ENCODE measurements at regions not wholly inside any gene's neighbourhood (a gene's known extent, or its start where the extent isn't known, plus 50 kb on each side); places are given as distances from the start of the nearest gene placed in this dataset.

GRCh38 chr6:155782320-155782731 lies 326.7 kb upstream of the NOX3 start:
- ATAC-seq (ENCODE audit: low read depth) (peak; percentile 85), DNase-seq (peak; percentile 99)
- in situ Hi-C loops (cut with MboI; ENCODE audit: low sequenced_read_pairs) (no loop called here), intact Hi-C loops (cut with micrococcal nuclease) (loop anchor here (1.0 to 5.0 kb wide), 3 partner anchors 252 to 995 kb away; partner anchors contain the start of gene ARID1B), dilution Hi-C loops (cut with HindIII; ENCODE audit: low sequenced_read_pairs, unreplicated experiment) (no loop called here)
- no peaks in the 10 kb centered on the region for H3K27me3 ChIP-seq (ENCODE audit: control insufficient read depth, insufficient read depth, low read length)
- H4K8ac ChIP-seq (ENCODE audit: low read depth in 2 of 2, low read length in 2 of 2) = peak overlapping the region; percentile 93 to 97
- H3K27ac ChIP-seq (ENCODE audit: insufficient read depth, low read length) = peak overlapping the region; percentile 88
- peak overlapping the region; percentile 100 for H2BK5ac ChIP-seq (ENCODE audit: low read depth, low read length, poor library complexity, severe bottlenecking)
- peak overlapping the region; percentile 7 for H2AK9ac ChIP-seq (replicated peaks; ENCODE audit: low read depth, low read length, poor library complexity)
- peak overlapping the region; percentile 98 for H4K5ac ChIP-seq (ENCODE audit: low read depth, low read length)
- peak overlapping the region; percentile 98; the same call in 2 of the 3 replicates for H2BK15ac ChIP-seq (ENCODE audit: low read depth, low read length)
- peaks cover 18% of the 10 kb centered on the region for H3K4me1 ChIP-seq (ENCODE audit: control insufficient read depth, insufficient read depth, low read length)
- H3K36me3 ChIP-seq (ENCODE audit: control insufficient read depth, insufficient read depth, low read length) = no peaks in the 10 kb centered on the region
- H2AK5ac ChIP-seq (ENCODE audit: low read depth, low read length) = peak overlapping the region; percentile 100; the same call in 1 of the 2 replicates
- peak overlapping the region; percentile 97 for H3K23ac ChIP-seq (ENCODE audit: low read depth, low read length)
- ChIA-PET POLR2A (ENCODE audit: unreplicated experiment) (no interaction called here), CTCF (no interaction called here)
- H4K20me1 ChIP-seq (ENCODE audit: insufficient read depth, low read length) = no peaks in the 10 kb centered on the region
- TF ChIP-seq FOS (IDR thresholded peaks at IDR 0.05; ENCODE audit: low read depth, low read length) (peak; percentile 55), CHD1 (IDR thresholded peaks at IDR 0.05; ENCODE audit: low read depth, low read length) (peak; percentile 58; the same call in 1 of the 2 replicates), BHLHE40 (IDR thresholded peaks at IDR 0.05; ENCODE audit: low read depth, low read length) (no peak), RAD21 (IDR thresholded peaks at IDR 0.05; ENCODE audit: low read length) (peak; percentile 18; the same call in 1 of the 2 replicates), RFX5 (IDR thresholded peaks at IDR 0.05; ENCODE audit: low read depth, low read length) (no peak), POLR2A (IDR thresholded peaks at IDR 0.05; ENCODE audit: low read depth, low read length) (peak; percentile 75), MAZ (IDR thresholded peaks at IDR 0.05; ENCODE audit: borderline replicate concordance, low read depth, low read length) (no peak), NFE2L2 (IDR thresholded peaks at IDR 0.05; ENCODE audit: low read depth, low read length) (peak; percentile 62), ELK1 (IDR thresholded peaks at IDR 0.05; ENCODE audit: borderline replicate concordance, low read depth, low read length) (no peak), SMC3 (IDR thresholded peaks at IDR 0.05; ENCODE audit: low read depth, low read length) (no peak; the same call in 1 of the 2 replicates), MXI1 (IDR thresholded peaks at IDR 0.05; ENCODE audit: borderline replicate concordance, low read depth, low read length) (no peak), MAFK (IDR thresholded peaks at IDR 0.05; ENCODE audit: low read depth, low read length) (peak; percentile 82)
- H3K9me3 ChIP-seq (ENCODE audit: control insufficient read depth, insufficient read depth, low read length) = no peaks in the 10 kb centered on the region
- H2BK120ac ChIP-seq (ENCODE audit: low read depth, low read length) = peak overlapping the region; percentile 98
- BruUV-seq (replicated peaks) = no TSS peak
- no peak overlapping the region for H3K4me3 ChIP-seq (ENCODE audit: insufficient read depth, low read depth, low read length)
- H3K18ac ChIP-seq (ENCODE audit: low read depth, low read length) = peak overlapping the region; percentile 100
- peak overlapping the region; percentile 98 for H2BK20ac ChIP-seq (ENCODE audit: low read depth, low read length)
- H3K4me2 ChIP-seq (ENCODE audit: low read depth, low read length) = peak overlapping the region; percentile 88
- H3K9ac ChIP-seq (ENCODE audit: low read depth, low read length) = peak overlapping the region; percentile 89
- H3K4ac ChIP-seq (ENCODE audit: low read depth, low read length) = peak overlapping the region; percentile 89
- peak overlapping the region; percentile 99 for H3K14ac ChIP-seq (replicated peaks; ENCODE audit: low read depth, low read length)
- no peak overlapping the region for H2AFZ ChIP-seq (replicated peaks; ENCODE audit: low read length, poor library complexity)
- H3K56ac ChIP-seq (ENCODE audit: extremely low read depth, insufficient read depth, low read length) = peak overlapping the region; percentile 99
- no peaks in the 10 kb centered on the region for H3K79me1 ChIP-seq (ENCODE audit: low read depth in 1 of 2, low read length in 2 of 2)
- H3K9me1 ChIP-seq (ENCODE audit: insufficient read depth, low read length) = peaks cover 2% of the 10 kb centered on the region; the same call in 1 of the 2 replicates
- peak overlapping the region; percentile 97 for H4K91ac ChIP-seq (ENCODE audit: insufficient read depth, low read depth, low read length)
